ENCODE measurements at regions not wholly inside any gene's neighbourhood (a gene's known extent, or its start where the extent isn't known, plus 50 kb on each side); places are given as distances from the start of the nearest gene placed in this dataset.

- Histone ChIP-seq H3K27me3 (ENCODE audit: control insufficient read depth in 1 of 2, insufficient read depth in 2 of 2, low read length in 2 of 2) (peaks cover 0 to 7% of the 10 kb centered on the region in 2 donors), H3K36me3 (ENCODE audit: insufficient read depth, low read length) (no peaks in the 10 kb centered on the region), H3K9ac (ENCODE audit: low read length) (no peak overlapping the region), H3K9me3 (ENCODE audit: low read length) (no peaks in the 10 kb centered on the region), H3K27ac (ENCODE audit: low read depth, low read length) (no peak overlapping the region), H3K4me3 (ENCODE audit: low read depth in 1 of 2, low read length in 2 of 2) (no peak overlapping the region), H3K4me1 (ENCODE audit: insufficient read depth, low read length) (no peaks in the 10 kb centered on the region)
Observed at GRCh38 chr22:48104766-48105165, 1342.3 kb downstream of the TBC1D22A start.

DNA sequence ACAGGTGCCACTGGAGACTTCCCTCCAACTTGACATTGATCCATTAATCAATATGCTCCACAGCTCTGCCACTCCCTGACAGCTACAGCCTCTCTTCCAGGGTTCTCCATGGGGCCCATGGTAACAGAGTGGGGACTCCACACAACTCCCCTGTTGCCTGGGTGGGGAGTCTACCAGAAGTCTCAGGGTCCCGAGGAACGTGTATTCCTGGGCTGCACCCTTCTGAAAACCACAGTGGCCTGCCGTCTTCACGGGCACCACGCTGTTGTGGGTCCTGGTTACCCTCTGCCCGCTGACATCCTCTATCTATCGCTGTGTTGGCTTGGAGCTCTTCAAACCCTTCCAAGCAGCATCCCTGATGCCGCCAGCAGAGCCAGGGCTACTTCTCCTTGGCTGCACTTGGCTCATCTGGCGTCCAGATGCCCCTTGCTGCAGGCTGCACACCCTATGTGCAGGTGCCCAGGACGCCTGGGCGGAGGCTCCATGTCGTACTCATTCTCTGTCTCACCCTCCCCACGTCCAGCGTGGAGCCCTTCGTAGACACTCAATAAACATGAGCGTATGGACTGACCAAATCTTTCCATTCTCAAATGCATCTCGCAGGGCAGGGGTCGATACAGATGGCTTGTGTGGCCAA, 1341.8 kb downstream of the TBC1D22A start:
- H3K4me3 ChIP-seq (ENCODE audit: low read depth in 1 of 2, low read length in 2 of 2) = no peak overlapping the region
- H3K9ac ChIP-seq (ENCODE audit: low read length) = no peak overlapping the region
- H3K4me1 ChIP-seq (ENCODE audit: insufficient read depth, low read length) = no peaks in the 10 kb centered on the region
- no peaks in the 10 kb centered on the region for H3K36me3 ChIP-seq (ENCODE audit: insufficient read depth, low read length)
- no peaks in the 10 kb centered on the region for H3K9me3 ChIP-seq (ENCODE audit: low read length)
- H3K27me3 ChIP-seq (ENCODE audit: control insufficient read depth in 1 of 2, insufficient read depth in 2 of 2, low read length in 2 of 2) = peaks cover 0 to 7% of the 10 kb centered on the region in 2 donors
- H3K27ac ChIP-seq (ENCODE audit: low read depth, low read length) = no peak overlapping the region

DNA sequence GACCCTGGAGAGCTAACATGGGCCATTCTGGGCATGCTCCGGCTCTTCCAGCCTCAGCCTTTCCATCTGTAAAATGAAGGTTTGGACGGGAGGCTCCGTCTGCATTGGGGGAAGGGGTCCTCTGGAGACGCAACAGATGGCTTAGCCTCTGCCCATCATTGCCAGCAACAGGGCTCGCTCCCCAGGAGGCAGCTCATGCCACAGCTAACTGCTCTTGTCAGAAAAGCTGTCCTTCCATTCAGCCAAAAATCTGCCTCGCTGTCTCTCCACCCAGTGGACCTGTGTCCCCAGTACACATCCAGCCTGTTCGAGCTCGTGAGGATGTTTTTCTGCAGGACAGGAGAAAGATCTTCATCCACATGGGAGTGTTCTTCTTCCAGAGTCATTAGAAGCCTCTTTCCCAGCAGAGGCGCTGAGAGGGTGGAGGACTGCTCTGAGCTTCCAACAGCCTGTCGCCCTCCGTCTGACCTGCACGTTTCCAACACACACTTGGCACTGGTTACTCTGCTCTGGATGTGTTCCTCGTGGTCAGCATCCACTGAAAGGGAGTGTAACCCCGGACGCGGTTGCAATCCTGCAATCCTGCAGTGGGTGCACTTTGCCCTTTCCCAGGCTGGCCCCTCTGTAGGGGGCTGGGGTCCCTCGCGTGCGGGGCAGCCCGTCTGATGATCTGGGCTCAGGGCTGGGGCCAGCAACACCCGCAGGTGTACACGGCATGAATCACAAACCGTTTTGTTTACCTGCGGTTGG, 1340.9 kb downstream of the TBC1D22A start:
- Histone ChIP-seq H3K4me1 (ENCODE audit: insufficient read depth, low read length) (no peaks in the 10 kb centered on the region), H3K36me3 (ENCODE audit: insufficient read depth, low read length) (no peaks in the 10 kb centered on the region), H3K27me3 (ENCODE audit: control insufficient read depth in 1 of 2, insufficient read depth in 2 of 2, low read length in 2 of 2) (peaks cover 0 to 7% of the 10 kb centered on the region in 2 donors), H3K27ac (ENCODE audit: low read depth, low read length) (no peak overlapping the region), H3K9me3 (ENCODE audit: low read length) (no peaks in the 10 kb centered on the region), H3K4me3 (ENCODE audit: low read depth in 1 of 2, low read length in 2 of 2) (no peak overlapping the region), H3K9ac (ENCODE audit: low read length) (no peak overlapping the region)

DNA sequence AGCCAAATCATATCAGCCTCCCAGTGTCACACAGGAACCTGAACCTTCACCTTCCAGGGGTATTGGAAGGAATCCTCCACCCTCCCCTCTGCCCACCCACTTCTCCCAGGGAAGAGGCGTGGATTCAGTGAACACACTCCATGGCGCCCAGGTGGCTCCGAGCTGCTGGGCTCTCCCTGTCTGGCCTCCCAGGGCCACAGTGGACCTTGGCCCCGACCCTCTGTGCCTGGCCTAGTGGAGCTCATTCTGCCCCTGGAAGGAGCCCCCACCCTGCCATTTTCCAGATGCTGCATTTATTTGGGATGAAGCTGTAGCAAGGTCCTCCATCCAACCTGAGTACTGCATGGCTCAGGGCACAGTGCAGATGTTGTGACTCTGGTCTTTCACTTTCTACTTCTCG, 1340.1 kb downstream of the TBC1D22A start:
- no peaks in the 10 kb centered on the region for H3K9me3 ChIP-seq (ENCODE audit: low read length)
- H3K27ac ChIP-seq (ENCODE audit: low read depth, low read length) = no peak overlapping the region
- no peaks in the 10 kb centered on the region for H3K36me3 ChIP-seq (ENCODE audit: insufficient read depth, low read length)
- no peak overlapping the region for H3K4me3 ChIP-seq (ENCODE audit: low read depth in 1 of 2, low read length in 2 of 2)
- no peak overlapping the region for H3K9ac ChIP-seq (ENCODE audit: low read length)
- peaks cover 0 to 7% of the 10 kb centered on the region in 2 donors for H3K27me3 ChIP-seq (ENCODE audit: control insufficient read depth in 1 of 2, insufficient read depth in 2 of 2, low read length in 2 of 2)
- H3K4me1 ChIP-seq (ENCODE audit: insufficient read depth, low read length) = no peaks in the 10 kb centered on the region

- Histone ChIP-seq H3K36me3 (ENCODE audit: insufficient read depth, low read length) (no peaks in the 10 kb centered on the region), H3K9ac (ENCODE audit: low read length) (no peak overlapping the region), H3K9me3 (ENCODE audit: low read length) (no peaks in the 10 kb centered on the region), H3K27ac (ENCODE audit: low read depth, low read length) (no peak overlapping the region), H3K4me3 (ENCODE audit: low read depth in 1 of 2, low read length in 2 of 2) (no peak overlapping the region), H3K27me3 (ENCODE audit: control insufficient read depth in 1 of 2, insufficient read depth in 2 of 2, low read length in 2 of 2) (peaks cover 0 to 13% of the 10 kb centered on the region in 2 donors), H3K4me1 (ENCODE audit: insufficient read depth, low read length) (no peaks in the 10 kb centered on the region)
Observed at GRCh38 chr22:48101704-48102103, 1339.3 kb downstream of the TBC1D22A start.

- no peak overlapping the region for H3K4me3 ChIP-seq (ENCODE audit: low read depth in 1 of 2, low read length in 2 of 2)
- peaks cover 0 to 17% of the 10 kb centered on the region in 2 donors for H3K27me3 ChIP-seq (ENCODE audit: control insufficient read depth in 1 of 2, insufficient read depth in 2 of 2, low read length in 2 of 2)
- H3K9ac ChIP-seq (ENCODE audit: low read length) = no peak overlapping the region
- no peaks in the 10 kb centered on the region for H3K4me1 ChIP-seq (ENCODE audit: insufficient read depth, low read length)
- H3K36me3 ChIP-seq (ENCODE audit: insufficient read depth, low read length) = no peaks in the 10 kb centered on the region
- no peaks in the 10 kb centered on the region for H3K9me3 ChIP-seq (ENCODE audit: low read length)
- no peak overlapping the region for H3K27ac ChIP-seq (ENCODE audit: low read depth, low read length)
Observed at GRCh38 chr22:48100685-48101417, 1338.4 kb downstream of the TBC1D22A start.

- Histone ChIP-seq H3K4me3 (ENCODE audit: low read depth in 1 of 2, low read length in 2 of 2) (no peak overlapping the region), H3K36me3 (ENCODE audit: insufficient read depth, low read length) (no peaks in the 10 kb centered on the region), H3K9ac (ENCODE audit: low read length) (no peak overlapping the region), H3K9me3 (ENCODE audit: low read length) (no peaks in the 10 kb centered on the region), H3K4me1 (ENCODE audit: insufficient read depth, low read length) (no peaks in the 10 kb centered on the region), H3K27me3 (ENCODE audit: control insufficient read depth in 1 of 2, insufficient read depth in 2 of 2, low read length in 2 of 2) (peaks cover 0 to 17% of the 10 kb centered on the region in 2 donors), H3K27ac (ENCODE audit: low read depth, low read length) (no peak overlapping the region)
Observed at GRCh38 chr22:48099671-48100070, 1337.2 kb downstream of the TBC1D22A start.

GRCh38 chr22:48099251-48099650, 1336.8 kb downstream of the TBC1D22A start:
- Histone ChIP-seq H3K27me3 (ENCODE audit: control insufficient read depth in 1 of 2, insufficient read depth in 2 of 2, low read length in 2 of 2) (peaks cover 0 to 17% of the 10 kb centered on the region in 2 donors), H3K27ac (ENCODE audit: low read depth, low read length) (no peak overlapping the region), H3K4me3 (ENCODE audit: low read depth in 1 of 2, low read length in 2 of 2) (no peak overlapping the region), H3K4me1 (ENCODE audit: insufficient read depth, low read length) (no peaks in the 10 kb centered on the region), H3K9me3 (ENCODE audit: low read length) (no peaks in the 10 kb centered on the region), H3K36me3 (ENCODE audit: insufficient read depth, low read length) (no peaks in the 10 kb centered on the region), H3K9ac (ENCODE audit: low read length) (no peak overlapping the region)

- H3K27ac ChIP-seq (ENCODE audit: low read depth, low read length) = no peak overlapping the region
- no peak overlapping the region for H3K4me3 ChIP-seq (ENCODE audit: low read depth in 1 of 2, low read length in 2 of 2)
Observed at GRCh38 chr22:48098921-48099245, 1336.4 kb downstream of the TBC1D22A start.

DNA sequence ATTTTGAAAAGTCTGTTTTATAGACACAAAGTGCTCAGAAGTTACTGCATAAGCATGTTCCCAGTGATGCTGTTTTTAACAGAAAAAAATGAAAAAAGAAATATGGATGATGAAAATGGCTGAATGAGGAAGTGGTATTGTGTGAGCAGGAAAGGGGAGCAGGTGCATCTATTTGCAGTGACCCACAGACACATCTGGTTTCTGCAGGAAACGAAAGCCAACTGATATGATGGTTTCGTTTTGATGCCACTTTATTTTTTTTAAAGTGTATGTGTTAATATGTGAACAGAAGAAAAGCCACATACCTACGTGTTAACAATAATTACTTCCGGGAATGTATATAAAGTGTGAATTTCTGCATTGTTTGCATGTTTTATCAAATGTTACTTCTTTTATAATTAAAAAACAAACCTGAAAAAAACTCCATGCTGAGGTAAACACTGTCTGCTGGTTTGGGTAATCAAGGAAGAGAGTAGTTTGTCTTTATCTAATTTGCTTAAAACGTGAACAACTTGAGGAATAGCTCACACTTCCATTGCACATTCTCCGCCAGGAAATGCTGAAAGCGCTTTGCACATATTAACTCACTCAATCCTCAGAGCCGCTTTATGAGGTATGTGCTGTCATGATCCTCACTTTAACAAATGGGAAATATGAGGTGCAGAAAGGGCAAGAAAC, 1335.9 kb downstream of the TBC1D22A start:
- Histone ChIP-seq H3K9ac (ENCODE audit: low read length) (no peak overlapping the region), H3K27ac (ENCODE audit: low read depth, low read length) (no peak overlapping the region), H3K4me3 (ENCODE audit: low read depth in 1 of 2, low read length in 2 of 2) (no peak overlapping the region), H3K36me3 (ENCODE audit: insufficient read depth, low read length) (no peaks in the 10 kb centered on the region), H3K27me3 (ENCODE audit: control insufficient read depth in 1 of 2, insufficient read depth in 2 of 2, low read length in 2 of 2) (peaks cover 0 to 17% of the 10 kb centered on the region in 2 donors), H3K9me3 (ENCODE audit: low read length) (no peaks in the 10 kb centered on the region), H3K4me1 (ENCODE audit: insufficient read depth, low read length) (no peaks in the 10 kb centered on the region)

More at GRCh38 chr22:48098921-48099245, 1336.4 kb downstream of the TBC1D22A start:
- Histone ChIP-seq H3K9me3 (ENCODE audit: low read length) (no peaks in the 10 kb centered on the region), H3K36me3 (ENCODE audit: insufficient read depth, low read length) (no peaks in the 10 kb centered on the region), H3K9ac (ENCODE audit: low read length) (no peak overlapping the region), H3K27me3 (ENCODE audit: control insufficient read depth in 1 of 2, insufficient read depth in 2 of 2, low read length in 2 of 2) (peaks cover 0 to 17% of the 10 kb centered on the region in 2 donors), H3K4me1 (ENCODE audit: insufficient read depth, low read length) (no peaks in the 10 kb centered on the region)

DNA sequence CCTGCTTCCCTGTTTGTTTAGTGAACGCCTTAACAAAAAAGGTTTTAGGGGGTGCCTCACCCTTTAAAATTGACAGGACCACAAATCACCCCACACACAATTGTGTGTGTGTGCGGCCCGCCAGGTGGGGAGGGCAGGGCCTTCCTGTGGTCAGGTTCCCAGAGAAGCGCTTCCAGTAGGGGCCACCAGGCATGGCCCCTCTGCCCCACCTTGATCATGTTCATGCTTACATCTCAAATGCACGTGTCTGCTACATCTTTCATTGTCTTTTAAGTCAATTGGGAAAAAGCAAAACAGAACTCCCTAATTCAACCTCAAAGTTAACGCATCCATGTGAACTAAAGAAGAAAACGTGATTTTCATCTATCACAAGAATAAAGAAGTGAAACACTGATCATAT, 1335.3 kb downstream of the TBC1D22A start:
- Histone ChIP-seq H3K4me1 (ENCODE audit: insufficient read depth, low read length) (no peaks in the 10 kb centered on the region), H3K4me3 (ENCODE audit: low read depth in 1 of 2, low read length in 2 of 2) (no peak overlapping the region), H3K27me3 (ENCODE audit: control insufficient read depth in 1 of 2, insufficient read depth in 2 of 2, low read length in 2 of 2) (peaks cover 0 to 17% of the 10 kb centered on the region in 2 donors), H3K27ac (ENCODE audit: low read depth, low read length) (no peak overlapping the region), H3K9me3 (ENCODE audit: low read length) (no peaks in the 10 kb centered on the region), H3K36me3 (ENCODE audit: insufficient read depth, low read length) (no peaks in the 10 kb centered on the region), H3K9ac (ENCODE audit: low read length) (no peak overlapping the region)
